ENCODE measurements at regions not wholly inside any gene's neighbourhood (a gene's known extent, or its start where the extent isn't known, plus 50 kb on each side); places are given as distances from the start of the nearest gene placed in this dataset.

- TF ChIP-seq, protein P1, sequence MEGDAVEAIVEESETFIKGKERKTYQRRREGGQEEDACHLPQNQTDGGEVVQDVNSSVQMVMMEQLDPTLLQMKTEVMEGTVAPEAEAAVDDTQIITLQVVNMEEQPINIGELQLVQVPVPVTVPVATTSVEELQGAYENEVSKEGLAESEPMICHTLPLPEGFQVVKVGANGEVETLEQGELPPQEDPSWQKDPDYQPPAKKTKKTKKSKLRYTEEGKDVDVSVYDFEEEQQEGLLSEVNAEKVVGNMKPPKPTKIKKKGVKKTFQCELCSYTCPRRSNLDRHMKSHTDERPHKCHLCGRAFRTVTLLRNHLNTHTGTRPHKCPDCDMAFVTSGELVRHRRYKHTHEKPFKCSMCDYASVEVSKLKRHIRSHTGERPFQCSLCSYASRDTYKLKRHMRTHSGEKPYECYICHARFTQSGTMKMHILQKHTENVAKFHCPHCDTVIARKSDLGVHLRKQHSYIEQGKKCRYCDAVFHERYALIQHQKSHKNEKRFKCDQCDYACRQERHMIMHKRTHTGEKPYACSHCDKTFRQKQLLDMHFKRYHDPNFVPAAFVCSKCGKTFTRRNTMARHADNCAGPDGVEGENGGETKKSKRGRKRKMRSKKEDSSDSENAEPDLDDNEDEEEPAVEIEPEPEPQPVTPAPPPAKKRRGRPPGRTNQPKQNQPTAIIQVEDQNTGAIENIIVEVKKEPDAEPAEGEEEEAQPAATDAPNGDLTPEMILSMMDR (IDR thresholded peaks at IDR 0.05): no peak
- TF ChIP-seq POLR2A (IDR thresholded peaks at IDR 0.05): no peak
- no peak for TF ChIP-seq POLR2AphosphoS5 (IDR thresholded peaks at IDR 0.05)
Observed at GRCh38 chr3:36192901-36193300, 187.4 kb upstream of the STAC start.
